ENCODE measurements at regions not wholly inside any gene's neighbourhood (a gene's known extent, or its start where the extent isn't known, plus 50 kb on each side); places are given as distances from the start of the nearest gene placed in this dataset.

- no peak for TF ChIP-seq CTCF (IDR thresholded peaks at IDR 0.05; ENCODE audit: insufficient read depth, low read length, poor library complexity, severe bottlenecking)
- no peak for TF ChIP-seq EZH2phosphoT487 (conservative IDR thresholded peaks at IDR 0.05; ENCODE audit: low read length)
These were observed 118.2 kb upstream of the GJE1 start for GRCh38 chr6:142014515-142014914.
